SK-N-SH (cell line): ENCODE measurements at regions not wholly inside any gene's neighbourhood (a gene's known extent, or its start where the extent isn't known, plus 50 kb on each side); places are given as distances from the start of the nearest gene placed in this dataset.
A peak's percentile ranks its signal among the peaks of the same experiment; 100 is the strongest.

ENCODE experiments used
- CTCF ChIA-PET: fragments of 300-600, 350-600 bp; formaldehyde crosslinking; extraction: SDS; loops from one replicate; lab custom pipeline; 2021; lab: Yijun Ruan, JAX
- POLR2A ChIA-PET: fragments of 350-600 bp; sonication (Branson Sonifier 250); formaldehyde crosslinking; extraction: SDS; loops from one replicate; lab custom pipeline; 2020; ENCODE audit warnings: antibody characterized with exemption, inconsistent platforms; lab: Yijun Ruan, JAX
- DNase-seq: peaks from one replicate; pipeline ENCODE4 v3.0.0; 2012
- H2AFZ ChIP-seq: fragments of 200-600 bp; sonication (generic); 2 replicates; pipeline ENCODE4 v1.8.1; 2016; ENCODE audit warnings: antibody characterized with exemption, mild to moderate bottlenecking, low read depth
- H3F3A ChIP-seq: fragments of 200-600 bp; sonication (generic); replicated peaks from 2 replicates; pipeline ENCODE3; 2016; ENCODE audit warnings: antibody characterized with exemption, mild to moderate bottlenecking; ENCODE audit not compliant: insufficient read depth
- H3K27ac ChIP-seq, 2 experiments: fragments of 200-500 bp in 1 of 2; fragments of 200-600 bp in 1 of 2; sonication (Bioruptor generic) in 1 of 2; sonication (generic), shearing (Covaris generic) in 1 of 2; 2 replicates each; pipeline versions ENCODE4 v1.5.1 to v1.6.1; 2014 to 2016; ENCODE audit warnings: low read depth in 2 of 2, inconsistent platforms in 1 of 2, low read length in 1 of 2, mild to moderate bottlenecking in 1 of 2, mixed read lengths in 1 of 2
- H3K27me3 ChIP-seq: fragments of 200-600 bp; sonication (generic), shearing (Covaris generic); 2 replicates; pipeline ENCODE4 v1.6.1; 2016; ENCODE audit warnings: mixed run types; ENCODE audit not compliant: insufficient read depth
- H3K36me3 ChIP-seq, 2 experiments: fragments of 200-500 bp in 1 of 2; fragments of 200-600 bp in 1 of 2; sonication (Bioruptor generic) in 1 of 2; sonication (generic) in 1 of 2; replicated peaks in 1 of 2; 2 replicates each; pipeline versions ENCODE3 to v1.5.1; 2014 to 2016; ENCODE audit warnings: low read length in 1 of 2, mild to moderate bottlenecking in 1 of 2; ENCODE audit not compliant: insufficient read depth in 2 of 2, control insufficient read depth in 1 of 2
- H3K4me1 ChIP-seq, 2 experiments: fragments of 200-500 bp in 1 of 2; fragments of 200-600 bp in 1 of 2; sonication (Bioruptor generic) in 1 of 2; sonication (generic), shearing (Covaris generic) in 1 of 2; 2 replicates each; pipeline versions ENCODE4 v1.5.1 to v1.6.1; 2014 to 2016; ENCODE audit warnings: low read depth in 1 of 2, low read length in 1 of 2, mixed run types in 1 of 2; ENCODE audit not compliant: insufficient read depth in 2 of 2, control insufficient read depth in 1 of 2
- H3K4me2 ChIP-seq: fragments of 200-600 bp; sonication (generic), shearing (Covaris generic); 2 replicates; pipeline ENCODE4 v1.6.1; 2017; ENCODE audit warnings: mixed run types
- H3K4me3 ChIP-seq, 2 experiments: fragments of 200-500 bp in 1 of 2; fragments of 200-600 bp in 1 of 2; sonication (Bioruptor generic) in 1 of 2; sonication (generic), shearing (Covaris generic) in 1 of 2; 2 replicates each; pipeline versions ENCODE4 v1.5.1 to v1.8.1; 2014 to 2016; ENCODE audit warnings: low read depth in 2 of 2, inconsistent platforms in 1 of 2, low read length in 1 of 2, mild to moderate bottlenecking in 1 of 2, mixed read lengths in 1 of 2, moderate library complexity in 1 of 2
- H3K79me2 ChIP-seq: fragments of 200-600 bp; sonication (generic); 2 replicates; pipeline ENCODE4 v1.8.1; 2017; ENCODE audit warnings: mild to moderate bottlenecking; ENCODE audit not compliant: insufficient read depth
- H3K9ac ChIP-seq: fragments of 200-600 bp; sonication (generic); 2 replicates; pipeline ENCODE4 v1.6.1; 2017; ENCODE audit warnings: mixed run types
- H3K9me2 ChIP-seq: fragments of 200-600 bp; sonication (generic); 2 replicates; pipeline ENCODE4 v1.6.1; 2017; ENCODE audit warnings: mixed run types
- H3K9me3 ChIP-seq: fragments of 200-600 bp; sonication (generic); 2 replicates; pipeline ENCODE4 v1.6.1; 2017; ENCODE audit warnings: mixed run types, mild to moderate bottlenecking, moderate library complexity
- H4K20me1 ChIP-seq: fragments of 200-600 bp; sonication (generic); 2 replicates; pipeline ENCODE4 v1.6.1; 2017; ENCODE audit warnings: mild to moderate bottlenecking, mixed run types; ENCODE audit not compliant: insufficient read depth
- CHD2 ChIP-seq: fragments of 150-350 bp; IDR thresholded peaks from 2 replicates; pipeline ENCODE4 v1.6.1; 2018; ENCODE audit warnings: low read length; ENCODE audit not compliant: partially characterized antibody
- CTCF ChIP-seq: fragments of 200-600 bp; sonication (generic); IDR thresholded peaks from 2 replicates; pipeline ENCODE4 v1.6.1; 2017; ENCODE audit warnings: antibody characterized with exemption, mild to moderate bottlenecking, moderate library complexity
- EP300 ChIP-seq, 2 experiments: IDR thresholded peaks; 2 replicates each; pipeline versions ENCODE4 v1.4.0 to v1.6.1; 2012; ENCODE audit warnings: borderline replicate concordance in 1 of 2, low read depth in 1 of 2, low read length in 1 of 2
- EZH2phosphoT487 ChIP-seq: fragments of 200-600 bp; sonication (generic); IDR thresholded peaks from 2 replicates; pipeline ENCODE4 v1.6.1; 2017; ENCODE audit warnings: low read depth, mixed run types, mild to moderate bottlenecking, antibody characterized with exemption, moderate library complexity, borderline replicate concordance
- FOSL2 ChIP-seq: IDR thresholded peaks from 2 replicates; pipeline ENCODE4 v1.4.0; 2012; ENCODE audit warnings: low read depth, mild to moderate bottlenecking, moderate library complexity, borderline replicate concordance
- FOXM1 ChIP-seq: IDR thresholded peaks from 2 replicates; pipeline ENCODE4 v1.4.0; 2012; ENCODE audit warnings: low read depth, mild to moderate bottlenecking
- GABPA ChIP-seq: IDR thresholded peaks from 2 replicates; pipeline ENCODE4 v1.4.0; 2012; ENCODE audit warnings: low read depth, mild to moderate bottlenecking
- MEF2A ChIP-seq: IDR thresholded peaks from 2 replicates; pipeline ENCODE4 v1.4.0; 2012; ENCODE audit warnings: low read depth, borderline replicate concordance
- NFIC ChIP-seq: IDR thresholded peaks from 2 replicates; pipeline ENCODE4 v1.4.0; 2012; ENCODE audit warnings: borderline replicate concordance
- NRF1 ChIP-seq: IDR thresholded peaks from 2 replicates; pipeline ENCODE4 v1.6.1; 2012; ENCODE audit warnings: low read depth, mild to moderate bottlenecking, low read length
- POLR2AphosphoS5 ChIP-seq: IDR thresholded peaks from 2 replicates; pipeline ENCODE4 v1.6.1; 2012; ENCODE audit warnings: low read depth, low read length
- RAD21 ChIP-seq: IDR thresholded peaks from 2 replicates; pipeline ENCODE4 v1.6.1; 2012; ENCODE audit warnings: mild to moderate bottlenecking, low read length
- RCOR1 ChIP-seq: fragments of 150-350 bp; IDR thresholded peaks from 2 replicates; pipeline ENCODE4 v1.6.1; 2017; ENCODE audit warnings: antibody characterized with exemption, low read length
- SIN3A ChIP-seq: IDR thresholded peaks from 2 replicates; pipeline ENCODE4 v1.6.1; 2012; ENCODE audit warnings: low read depth, mild to moderate bottlenecking, low read length, moderate library complexity, borderline replicate concordance
- TCF12 ChIP-seq: IDR thresholded peaks from 2 replicates; pipeline ENCODE4 v1.4.0; 2012
- USF2 ChIP-seq: fragments of 150-350 bp; IDR thresholded peaks from 2 replicates; pipeline ENCODE4 v1.6.1; 2017; ENCODE audit warnings: antibody characterized with exemption, low read length, low read depth, borderline replicate concordance
- YY1 ChIP-seq: IDR thresholded peaks from 2 replicates; pipeline ENCODE4 v1.4.0; 2012; ENCODE audit warnings: low read depth, mild to moderate bottlenecking
- WGBS: methylation state at CpG from one replicate; pipeline ENCODE4 v1.1.6; 2017; ENCODE audit warnings: low lambda C conversion rate; 5-methylcytosine and 5-hydroxymethylcytosine counted together
- TF ChIP-seq, protein P1 (sequence below): IDR thresholded peaks from 2 replicates; pipeline ENCODE4; 2012
- TF ChIP-seq, protein P2 (sequence below): IDR thresholded peaks from 2 replicates; pipeline ENCODE4 v1.4.0; 2012; ENCODE audit warnings: low read depth
- TF ChIP-seq, protein P3 (sequence below): fragments of 150-350 bp; IDR thresholded peaks from 2 replicates; pipeline ENCODE4 v1.6.1; 2016; ENCODE audit warnings: mild to moderate bottlenecking, low read depth, low read length

GRCh38 chr17:77437017-77437416 is 296.2 kb downstream of the SEC14L1 start:
- WGBS: 49% methylated on average over 10 of the region's 10 CpGs
- TF ChIP-seq NFIC (peak; percentile 94), RCOR1 (no peak), CTCF (0 out of 2 replicates have a peak, but pooled peaks have one; percentile 15), POLR2AphosphoS5 (peak; percentile 38; the same call in 1 of the 2 replicates), MEF2A (no peak), TCF12 (peak; percentile 66), EP300 (IDR thresholded peaks at IDR 0.05; ENCODE audit: borderline replicate concordance in 1 of 2, low read depth in 1 of 2, low read length in 1 of 2) (peak; percentile 18 to 46; a peak in 2 of 4 replicates), FOSL2 (no peak)
- TF ChIP-seq, protein P1, sequence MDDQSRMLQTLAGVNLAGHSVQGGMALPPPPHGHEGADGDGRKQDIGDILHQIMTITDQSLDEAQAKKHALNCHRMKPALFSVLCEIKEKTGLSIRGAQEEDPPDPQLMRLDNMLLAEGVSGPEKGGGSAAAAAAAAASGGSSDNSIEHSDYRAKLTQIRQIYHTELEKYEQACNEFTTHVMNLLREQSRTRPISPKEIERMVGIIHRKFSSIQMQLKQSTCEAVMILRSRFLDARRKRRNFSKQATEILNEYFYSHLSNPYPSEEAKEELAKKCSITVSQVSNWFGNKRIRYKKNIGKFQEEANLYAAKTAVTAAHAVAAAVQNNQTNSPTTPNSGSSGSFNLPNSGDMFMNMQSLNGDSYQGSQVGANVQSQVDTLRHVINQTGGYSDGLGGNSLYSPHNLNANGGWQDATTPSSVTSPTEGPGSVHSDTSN: peak; percentile 26
- H3F3A ChIP-seq: no peaks in the 10 kb centered on the region
- H3K36me3 ChIP-seq: peaks cover 0 to 10% of the 10 kb centered on the region in 2 experiments
- peaks cover 52% of the 10 kb centered on the region for H4K20me1 ChIP-seq
- H3K9me3 ChIP-seq: no peaks in the 10 kb centered on the region
- H3K27me3 ChIP-seq: no peaks in the 10 kb centered on the region
- peaks cover 70 to 91% of the 10 kb centered on the region in 2 experiments for H3K4me1 ChIP-seq
- DNase-seq: peak; percentile 71
- ChIA-PET POLR2A (interaction anchor here (1.3 to 1.8 kb wide), 2 partner anchors 8 to 13 kb away, joined by 5 to 8 read pairs; no protein-coding TSS in a partner anchor), CTCF (interaction anchor here (1.3 to 29.4 kb wide), 6 partner anchors 8 to 105 kb away, joined by 7 to 566 read pairs (median 42); no protein-coding TSS in a partner anchor)
- H3K79me2 ChIP-seq: peaks cover 78% of the 10 kb centered on the region
- no peaks in the 10 kb centered on the region for H3K9me2 ChIP-seq
- peak overlapping the region in 1 of 2 experiments; percentile 98; a peak in 3 of 4 replicates for H3K27ac ChIP-seq
- H3K4me3 ChIP-seq: no peak overlapping the region
- H3K4me2 ChIP-seq: peak overlapping the region; percentile 68
- H2AFZ ChIP-seq: no peak overlapping the region
- no peak overlapping the region for H3K9ac ChIP-seq

DNA sequence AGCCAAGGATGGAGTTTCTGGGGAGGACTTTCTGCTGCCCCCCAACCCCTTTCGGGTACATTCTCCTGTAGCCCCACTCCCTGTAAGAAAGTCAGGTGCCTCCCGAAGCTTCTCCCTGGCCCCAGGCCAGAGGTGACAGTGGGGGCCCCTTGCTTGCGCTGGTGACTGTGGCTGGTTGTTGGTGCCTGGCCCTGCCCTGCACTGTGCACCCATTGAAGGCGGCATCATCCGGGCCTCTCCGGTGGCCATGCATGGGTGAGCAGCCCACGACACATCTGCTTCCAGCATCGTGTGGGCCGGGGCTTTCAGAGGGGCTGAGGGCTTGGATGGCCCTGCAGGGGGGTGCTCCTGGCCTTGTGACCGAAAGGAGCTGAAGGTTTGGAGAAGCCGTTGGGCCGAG is 297.0 kb downstream of the SEC14L1 start:
- H3K9ac ChIP-seq: no peak overlapping the region
- H3K36me3 ChIP-seq: peaks cover 0 to 10% of the 10 kb centered on the region in 2 experiments
- peaks cover 68 to 84% of the 10 kb centered on the region in 2 experiments for H3K4me1 ChIP-seq
- peak overlapping the region in 1 of 2 experiments; percentile 98; a peak in 1 of 4 replicates for H3K27ac ChIP-seq
- H4K20me1 ChIP-seq: peaks cover 53% of the 10 kb centered on the region
- no peak overlapping the region for H3K4me3 ChIP-seq
- 94% methylated on average over 11 of the region's 12 CpGs for WGBS
- H3K27me3 ChIP-seq: no peaks in the 10 kb centered on the region
- peaks cover 78% of the 10 kb centered on the region for H3K79me2 ChIP-seq
- H3K4me2 ChIP-seq: no peak overlapping the region
- H3F3A ChIP-seq: no peaks in the 10 kb centered on the region
- no peaks in the 10 kb centered on the region for H3K9me3 ChIP-seq
- no peak for DNase-seq
- POLR2A ChIA-PET: no interaction called here
- CTCF ChIA-PET: interaction anchor here (2.5 to 29.4 kb wide), 5 partner anchors 9 to 60 kb away, joined by 7 to 566 read pairs (median 71); no protein-coding TSS in a partner anchor
- no peak overlapping the region for H2AFZ ChIP-seq
- H3K9me2 ChIP-seq: no peaks in the 10 kb centered on the region
- TF ChIP-seq CHD2: no peak
- no peak for TF ChIP-seq FOXM1
- TF ChIP-seq RAD21: no peak
- no peak for TF ChIP-seq EZH2phosphoT487
- TF ChIP-seq SIN3A: no peak
- no peak for TF ChIP-seq GABPA
- TF ChIP-seq, protein P1: no peak
- TF ChIP-seq YY1: no peak
- no peak for TF ChIP-seq EP300 (IDR thresholded peaks at IDR 0.05; ENCODE audit: borderline replicate concordance in 1 of 2, low read depth in 1 of 2, low read length in 1 of 2)
- no peak for TF ChIP-seq NRF1
- no peak for TF ChIP-seq USF2
- TF ChIP-seq, protein P2, sequence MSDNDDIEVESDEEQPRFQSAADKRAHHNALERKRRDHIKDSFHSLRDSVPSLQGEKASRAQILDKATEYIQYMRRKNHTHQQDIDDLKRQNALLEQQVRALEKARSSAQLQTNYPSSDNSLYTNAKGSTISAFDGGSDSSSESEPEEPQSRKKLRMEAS: no peak
- TF ChIP-seq, protein P3, sequence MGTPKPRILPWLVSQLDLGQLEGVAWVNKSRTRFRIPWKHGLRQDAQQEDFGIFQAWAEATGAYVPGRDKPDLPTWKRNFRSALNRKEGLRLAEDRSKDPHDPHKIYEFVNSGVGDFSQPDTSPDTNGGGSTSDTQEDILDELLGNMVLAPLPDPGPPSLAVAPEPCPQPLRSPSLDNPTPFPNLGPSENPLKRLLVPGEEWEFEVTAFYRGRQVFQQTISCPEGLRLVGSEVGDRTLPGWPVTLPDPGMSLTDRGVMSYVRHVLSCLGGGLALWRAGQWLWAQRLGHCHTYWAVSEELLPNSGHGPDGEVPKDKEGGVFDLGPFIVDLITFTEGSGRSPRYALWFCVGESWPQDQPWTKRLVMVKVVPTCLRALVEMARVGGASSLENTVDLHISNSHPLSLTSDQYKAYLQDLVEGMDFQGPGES: no peak
